T-cell (primary cell): ENCODE measurements at regions not wholly inside any gene's neighbourhood (a gene's known extent, or its start where the extent isn't known, plus 50 kb on each side); places are given as distances from the start of the nearest gene placed in this dataset.

ENCODE experiments used
- ATAC-seq, 4 experiments: fragments of 200-7000 bp in 3 of 4; fragments of 150-1000 bp in 1 of 4; cut with Tn5 transposase; replicated peaks in 1 of 4; 1 replicate in 3 of 4; 2 replicates in 1 of 4; pipeline ENCODE4 v1.10.0; 2021; ENCODE audit warnings: moderate library complexity in 3 of 4, mild to moderate bottlenecking in 2 of 4, moderate number of reproducible peaks in 1 of 4
- CTCF ChIA-PET, 2 donors: fragments of 300-600 bp; sonication (Branson Sonifier 250); formaldehyde crosslinking; loops; one replicate each; lab custom pipeline; 2022; ENCODE audit warnings: antibody characterized with exemption in 2 of 2; lab: Charles Lee
- POLR2A ChIA-PET, 2 donors: fragments of 300-600 bp; sonication (Branson Sonifier 250); formaldehyde crosslinking; loops; one replicate each; lab custom pipeline; 2022; ENCODE audit warnings: antibody characterized with exemption in 2 of 2; lab: Charles Lee
- DNase-seq, 35 experiments: peaks; one replicate each; pipeline versions ENCODE4 v3.0.0 to v3.0.0-alpha.2; 2013 to 2023
- H3K27ac ChIP-seq: one replicate; pipeline ENCODE4 v1.5.1; 2013; ENCODE audit warnings: low read length
- H3K27me3 ChIP-seq, 2 experiments: replicated peaks in 1 of 2; 1 replicate in 1 of 2; 2 replicates in 1 of 2; pipeline versions ENCODE4 v1.6.1 to v1.7.0; 2013; ENCODE audit warnings: low read length in 1 of 2, mixed read lengths in 1 of 2; ENCODE audit not compliant: control insufficient read depth in 2 of 2, insufficient read depth in 2 of 2; ENCODE audit errors: extremely low read depth in 1 of 2
- H3K36me3 ChIP-seq, 2 donors: 1 replicate in 1 of 2; 2 replicates in 1 of 2; pipeline versions ENCODE4 v1.6.1 to v1.7.0; 2013; ENCODE audit warnings: low read length in 1 of 2; ENCODE audit not compliant: control insufficient read depth in 2 of 2, insufficient read depth in 1 of 2; ENCODE audit errors: extremely low read depth in 1 of 2
- H3K4me1 ChIP-seq, 2 experiments: 1 replicate in 1 of 2; 2 replicates in 1 of 2; pipeline versions ENCODE4 v1.6.1 to v1.7.0; 2013; ENCODE audit warnings: low read length in 2 of 2, mixed read lengths in 1 of 2; ENCODE audit not compliant: insufficient read depth in 2 of 2, control insufficient read depth in 1 of 2; ENCODE audit errors: extremely low read depth in 1 of 2
- H3K4me3 ChIP-seq, 2 donors: 1 replicate in 1 of 2; 2 replicates in 1 of 2; pipeline versions ENCODE4 v1.5.1 to v1.7.0; 2013; ENCODE audit warnings: mild to moderate bottlenecking in 2 of 2, low read length in 1 of 2, moderate library complexity in 1 of 2; ENCODE audit not compliant: control insufficient read depth in 1 of 2; ENCODE audit errors: extremely low read depth in 1 of 2
- H3K9me3 ChIP-seq: 2 replicates; pipeline ENCODE4 v1.7.0; 2013
- H3K27ac Mint-ChIP-seq, 2 donors: one replicate each; pipeline ENCODE4 v1.8.0; 2020 to 2021; ENCODE audit warnings: mild to moderate bottlenecking in 2 of 2, mixed read lengths in 2 of 2
- H3K27me3 Mint-ChIP-seq, 2 donors: one replicate each; pipeline ENCODE4 v1.8.0; 2021 to 2022; ENCODE audit warnings: mixed read lengths in 2 of 2
- H3K36me3 Mint-ChIP-seq: one replicate; pipeline ENCODE4 v1.8.0; 2021; ENCODE audit warnings: mixed read lengths
- H3K4me1 Mint-ChIP-seq, 3 donors: one replicate each; pipeline ENCODE4 v1.8.0; 2020 to 2022; ENCODE audit warnings: mixed read lengths in 3 of 3, mild to moderate bottlenecking in 1 of 3
- H3K4me3 Mint-ChIP-seq, 3 donors: one replicate each; pipeline ENCODE4 v1.8.0; 2020 to 2022; ENCODE audit warnings: mild to moderate bottlenecking in 3 of 3, mixed read lengths in 3 of 3, moderate library complexity in 3 of 3
- H3K9me3 Mint-ChIP-seq, 3 donors: one replicate each; pipeline ENCODE4 v1.8.0; 2020 to 2022; ENCODE audit warnings: mixed read lengths in 3 of 3
- WGBS: methylation state at CpG from one replicate; pipeline ENCODE4 v1.1.5; 2013; ENCODE audit warnings: missing lambda C conversion rate; ENCODE audit not compliant: insufficient coverage; 5-methylcytosine and 5-hydroxymethylcytosine counted together

DNA sequence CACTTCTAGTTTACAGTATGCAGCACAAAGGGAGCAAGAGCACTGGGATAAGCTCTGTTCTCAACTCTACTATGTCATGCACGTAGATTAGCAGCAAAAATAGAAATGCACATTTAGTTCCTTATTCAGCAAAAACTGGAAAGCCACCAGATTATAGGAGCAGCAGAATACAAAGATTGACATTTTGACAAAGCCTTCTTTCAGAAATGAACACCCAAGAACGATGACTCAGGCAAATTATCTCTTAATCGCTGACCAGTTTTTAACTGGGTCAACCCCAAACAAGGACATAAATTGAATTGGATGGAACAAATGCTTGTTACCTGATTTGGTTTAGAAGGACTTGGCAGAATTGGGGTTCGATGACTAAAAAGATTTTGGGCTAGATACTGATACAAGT, 775.3 kb upstream of the HS3ST1 start:
- ATAC-seq, result no peak
- Mint-ChIP-seq H3K36me3 (no peaks in the 10 kb centered on the region), H3K4me1 (no peaks in the 10 kb centered on the region), H3K9me3 (peaks cover 10 to 15% (median 14%) of the 10 kb centered on the region in 3 donors), H3K27me3 (no peaks in the 10 kb centered on the region), H3K27ac (no peak overlapping the region), H3K4me3 (no peak overlapping the region)
- DNase-seq, result no peak
- Histone ChIP-seq H3K36me3 (no peaks in the 10 kb centered on the region), H3K4me3 (no peak overlapping the region), H3K27me3 (no peaks in the 10 kb centered on the region), H3K9me3 (no peaks in the 10 kb centered on the region), H3K4me1 (no peaks in the 10 kb centered on the region), H3K27ac (no peak overlapping the region)
- WGBS, result 50% methylated on average over 1 of the region's 4 CpGs
- ChIA-PET CTCF (interaction anchor here in 1 of 2 donors (0.6 kb wide), 1 partner anchor 293 kb away, joined by 3 read pairs; no protein-coding TSS in a partner anchor), POLR2A (no interaction called here)

DNA sequence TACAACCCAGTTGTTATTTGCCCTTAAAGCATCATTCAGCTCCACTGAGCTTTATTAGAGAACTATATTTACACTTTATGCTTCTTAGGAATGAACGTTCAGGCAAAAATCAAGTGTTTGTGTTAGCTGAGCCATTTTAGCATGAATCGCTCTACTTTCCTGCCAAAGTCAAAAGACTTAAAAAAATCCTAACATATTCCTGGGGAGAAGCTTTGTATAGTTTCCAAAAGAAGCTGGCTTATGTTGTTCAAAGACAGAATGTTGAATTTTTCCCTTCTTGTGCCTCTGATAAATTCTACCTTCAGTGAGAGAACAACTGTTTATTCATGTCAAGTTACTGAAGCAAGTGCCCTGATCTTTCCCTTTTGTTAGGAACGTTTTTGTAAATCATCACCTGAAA, 771.5 kb upstream of the HS3ST1 start:
- Mint-ChIP-seq H3K4me1 (no peaks in the 10 kb centered on the region), H3K9me3 (peaks cover 15 to 25% (median 25%) of the 10 kb centered on the region in 3 donors), H3K27me3 (no peaks in the 10 kb centered on the region), H3K4me3 (no peak overlapping the region), H3K27ac (no peak overlapping the region), H3K36me3 (no peaks in the 10 kb centered on the region)
- ChIA-PET POLR2A (no interaction called here), CTCF (interaction anchor here (0.5 to 0.6 kb wide), 2 partner anchors 549 to 1193 kb away, joined by 3 read pairs; no protein-coding TSS in a partner anchor)
- H3K27ac ChIP-seq, result no peak overlapping the region
- H3K9me3 ChIP-seq, result no peaks in the 10 kb centered on the region
- H3K4me3 ChIP-seq, result no peak overlapping the region
- no peaks in the 10 kb centered on the region for H3K27me3 ChIP-seq
- H3K36me3 ChIP-seq, result no peaks in the 10 kb centered on the region
- WGBS, result no CpG with 5 or more reads among the region's 3 CpGs
- ATAC-seq (no peak), DNase-seq (no peak)
- H3K4me1 ChIP-seq, result no peaks in the 10 kb centered on the region

DNA sequence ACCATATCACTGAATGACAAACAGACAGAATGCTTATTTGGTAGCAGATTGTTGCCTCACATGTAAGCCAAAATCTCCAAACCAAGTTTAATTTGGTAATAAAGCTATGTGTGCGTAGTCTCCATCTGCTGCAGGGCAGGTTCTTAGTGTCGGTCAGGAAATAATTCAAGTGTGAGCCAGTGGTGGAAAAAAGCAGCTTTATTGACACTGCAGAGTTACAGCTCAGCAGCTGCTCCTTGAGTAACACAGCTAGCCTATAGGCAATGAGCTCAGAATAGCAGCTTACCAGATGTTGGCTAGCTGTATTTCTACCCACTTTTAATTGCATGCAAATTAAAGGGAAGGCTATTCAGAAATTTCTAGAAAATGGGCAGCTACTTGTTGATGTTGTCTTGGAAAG, 757.8 kb upstream of the HS3ST1 start:
- ChIA-PET CTCF (no interaction called here), POLR2A (no interaction called here)
- Mint-ChIP-seq H3K9me3 (peaks cover 1 to 7% (median 5%) of the 10 kb centered on the region in 3 donors), H3K36me3 (no peaks in the 10 kb centered on the region), H3K27ac (no peak overlapping the region), H3K4me1 (no peaks in the 10 kb centered on the region), H3K4me3 (no peak overlapping the region), H3K27me3 (no peaks in the 10 kb centered on the region)
- DNase-seq (no peak), ATAC-seq (no peak)
- H3K4me1 ChIP-seq, result no peaks in the 10 kb centered on the region
- H3K4me3 ChIP-seq, result no peak overlapping the region
- no peaks in the 10 kb centered on the region for H3K27me3 ChIP-seq
- no peaks in the 10 kb centered on the region for H3K36me3 ChIP-seq
- 83% methylated on average over 1 of the region's 2 CpGs for WGBS
- H3K27ac ChIP-seq, result no peak overlapping the region
- no peaks in the 10 kb centered on the region for H3K9me3 ChIP-seq

DNA sequence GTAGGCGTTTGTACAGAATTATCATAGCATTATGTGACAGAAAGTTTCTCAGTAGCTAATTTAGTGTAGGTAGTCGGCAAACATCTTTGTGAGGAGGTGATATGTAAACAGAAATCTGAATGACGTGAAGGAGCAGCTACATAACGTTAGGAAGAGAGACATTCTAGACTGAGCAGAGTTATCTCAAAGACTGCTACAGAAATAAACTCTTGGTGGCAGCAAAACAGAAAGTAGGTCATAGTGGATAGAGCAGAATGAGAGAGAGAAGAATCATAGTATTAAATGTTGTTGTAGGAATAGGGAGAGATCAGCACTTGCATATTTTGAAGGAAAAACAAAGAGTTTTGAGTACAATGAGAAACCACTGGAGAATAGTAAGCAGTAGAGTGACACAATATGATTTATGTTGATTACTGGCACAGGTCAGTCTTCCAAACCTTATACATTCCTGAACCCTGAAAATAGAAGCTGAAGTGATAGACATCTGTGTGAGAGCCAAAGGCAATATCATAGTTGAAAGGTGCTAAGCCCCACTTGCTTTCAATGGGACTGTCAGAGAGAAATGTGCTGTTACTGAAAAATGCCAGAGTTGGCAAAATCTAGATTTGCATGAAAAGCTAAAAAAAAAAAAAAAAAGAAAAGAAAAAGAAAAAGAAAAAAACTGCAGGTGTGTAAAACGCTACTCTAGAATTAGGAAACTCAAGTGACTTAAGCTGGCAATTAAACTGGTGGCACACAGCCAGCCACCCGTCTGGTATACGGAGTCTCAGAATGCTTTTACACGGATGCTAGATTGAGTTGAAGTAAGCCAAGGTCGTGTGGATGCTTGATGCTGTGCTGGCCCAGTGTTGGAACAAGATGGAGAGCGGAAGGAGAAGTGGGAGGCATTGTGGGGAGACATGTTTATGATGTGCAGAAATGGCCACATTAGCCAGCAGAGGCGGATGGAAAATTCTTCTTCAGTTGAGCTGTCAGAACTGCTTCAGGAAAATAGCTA, 750.2 kb upstream of the HS3ST1 start:
- Mint-ChIP-seq H3K4me3 (no peak overlapping the region), H3K4me1 (no peaks in the 10 kb centered on the region), H3K27ac (no peak overlapping the region), H3K9me3 (peaks cover 12 to 17% (median 15%) of the 10 kb centered on the region in 3 donors), H3K27me3 (no peaks in the 10 kb centered on the region), H3K36me3 (no peaks in the 10 kb centered on the region)
- no peaks in the 10 kb centered on the region for H3K4me1 ChIP-seq
- POLR2A ChIA-PET, result interaction anchor here in 1 of 2 donors (0.7 kb wide), 1 partner anchor 13 kb away, joined by 4 read pairs; no protein-coding TSS in a partner anchor
- no peaks in the 10 kb centered on the region for H3K27me3 ChIP-seq
- no peak overlapping the region for H3K27ac ChIP-seq
- no peak for DNase-seq
- H3K4me3 ChIP-seq, result no peak overlapping the region
- H3K9me3 ChIP-seq, result no peaks in the 10 kb centered on the region
- no peaks in the 10 kb centered on the region for H3K36me3 ChIP-seq
- CTCF ChIA-PET, result interaction anchor here in 1 of 2 donors (0.6 kb wide), 3 partner anchors 196 to 1071 kb away, joined by 3 to 6 read pairs (median 4); no protein-coding TSS in a partner anchor
- ATAC-seq, result no peak
- WGBS, result 77% methylated on average over 9 of the region's 11 CpGs

DNA sequence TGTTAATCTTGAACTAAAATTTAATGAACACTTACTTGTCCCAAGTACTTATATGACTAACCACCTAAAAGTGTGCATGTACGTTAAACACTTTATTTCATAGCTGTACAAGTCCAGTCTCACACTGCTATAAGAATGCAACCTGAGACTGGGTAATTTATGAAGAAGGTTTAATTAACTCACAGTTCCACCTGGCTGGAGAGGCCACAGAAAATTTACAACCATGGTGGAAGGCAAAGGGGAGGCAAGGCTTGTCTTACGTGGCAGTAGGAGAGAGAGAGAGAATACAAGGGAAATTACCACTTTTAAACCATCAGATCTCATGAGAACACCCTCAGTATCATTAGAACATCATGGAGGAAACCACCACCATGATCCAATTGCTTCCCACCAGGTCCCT, 748.7 kb upstream of the HS3ST1 start:
- no peaks in the 10 kb centered on the region for H3K9me3 ChIP-seq
- ChIA-PET CTCF (no interaction called here), POLR2A (no interaction called here)
- DNase-seq (no peak), ATAC-seq (no peak)
- no peak overlapping the region for H3K4me3 ChIP-seq
- no peaks in the 10 kb centered on the region for H3K27me3 ChIP-seq
- H3K27ac ChIP-seq, result no peak overlapping the region
- H3K36me3 Mint-ChIP-seq, result no peaks in the 10 kb centered on the region
- WGBS, result no CpG with 5 or more reads among the region's 2 CpGs
- peaks cover 10 to 22% (median 14%) of the 10 kb centered on the region in 3 donors for H3K9me3 Mint-ChIP-seq
- H3K27ac Mint-ChIP-seq, result no peak overlapping the region
- no peaks in the 10 kb centered on the region for H3K4me1 ChIP-seq
- no peak overlapping the region for H3K4me3 Mint-ChIP-seq
- no peaks in the 10 kb centered on the region for H3K27me3 Mint-ChIP-seq
- no peaks in the 10 kb centered on the region for H3K4me1 Mint-ChIP-seq
- H3K36me3 ChIP-seq, result no peaks in the 10 kb centered on the region

DNA sequence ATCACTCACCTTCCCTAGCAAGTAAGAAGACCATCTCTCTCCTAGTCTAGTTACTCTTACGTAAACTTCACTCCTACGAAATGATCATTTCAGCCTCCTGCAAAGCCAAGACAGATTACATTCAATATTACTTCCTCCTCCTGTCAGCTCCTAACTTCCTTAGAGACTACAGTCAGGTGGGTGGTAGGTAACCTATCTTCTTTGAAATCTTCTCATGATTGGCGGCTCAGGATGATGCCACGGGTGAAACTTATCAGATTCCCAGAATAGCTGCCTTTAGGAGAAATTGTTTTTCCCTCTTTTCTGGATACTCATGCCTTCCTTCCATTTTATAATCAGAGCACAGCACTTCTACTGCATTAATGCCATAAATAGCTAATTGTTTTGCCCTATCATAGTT, 744.8 kb upstream of the HS3ST1 start:
- ATAC-seq (no peak), DNase-seq (no peak)
- no peak overlapping the region for H3K4me3 ChIP-seq
- Mint-ChIP-seq H3K9me3 (peaks cover 8 to 22% (median 16%) of the 10 kb centered on the region in 3 donors), H3K27me3 (no peaks in the 10 kb centered on the region), H3K4me3 (no peak overlapping the region), H3K4me1 (no peaks in the 10 kb centered on the region), H3K27ac (no peak overlapping the region), H3K36me3 (no peaks in the 10 kb centered on the region)
- no peaks in the 10 kb centered on the region for H3K36me3 ChIP-seq
- no peaks in the 10 kb centered on the region for H3K9me3 ChIP-seq
- ChIA-PET CTCF (no interaction called here), POLR2A (no interaction called here)
- no CpG with 5 or more reads among the region's 4 CpGs for WGBS
- no peak overlapping the region for H3K27ac ChIP-seq
- no peaks in the 10 kb centered on the region for H3K4me1 ChIP-seq
- H3K27me3 ChIP-seq, result no peaks in the 10 kb centered on the region
